Hepatocyte (in vitro differentiated cells): ENCODE measurements at regions not wholly inside any gene's neighbourhood (a gene's known extent, or its start where the extent isn't known, plus 50 kb on each side); places are given as distances from the start of the nearest gene placed in this dataset.

Source experiments
- DNase-seq: peaks from one replicate; pipeline ENCODE4 v3.0.0-alpha.2; 2016; ENCODE audit warnings: low spot score
- H2AFZ ChIP-seq: fragments of 200-600 bp; sonication (generic); 2 replicates; pipeline ENCODE4 v1.6.0; 2016; ENCODE audit warnings: antibody characterized with exemption, mild to moderate bottlenecking
- H3K27ac ChIP-seq: fragments of 200-600 bp; sonication (generic); 2 replicates; pipeline ENCODE4 v1.5.1; 2016; ENCODE audit warnings: mild to moderate bottlenecking
- H3K27me3 ChIP-seq: fragments of 200-600 bp; sonication (generic); 2 replicates; pipeline ENCODE4 v1.6.1; 2016
- H3K36me3 ChIP-seq: fragments of 200-600 bp; sonication (generic); replicated peaks from 2 replicates; pipeline ENCODE4 v1.5.1; 2016; ENCODE audit warnings: low read depth; ENCODE audit not compliant: insufficient read depth
- H3K4me1 ChIP-seq: fragments of 200-600 bp; sonication (generic); 2 replicates; pipeline ENCODE4 v1.5.1; 2016; ENCODE audit warnings: mild to moderate bottlenecking, moderate library complexity; ENCODE audit not compliant: insufficient read depth
- H3K4me2 ChIP-seq: fragments of 200-600 bp; sonication (generic); 2 replicates; pipeline ENCODE4 v1.6.0; 2016
- H3K4me3 ChIP-seq: fragments of 200-600 bp; sonication (generic); 2 replicates; pipeline ENCODE4 v1.5.1; 2016; ENCODE audit warnings: mild to moderate bottlenecking
- H3K79me2 ChIP-seq: fragments of 200-600 bp; sonication (generic); 2 replicates; pipeline ENCODE4 v1.6.0; 2017; ENCODE audit warnings: mild to moderate bottlenecking
- H3K9me2 ChIP-seq: fragments of 200-600 bp; sonication (generic); replicated peaks from 2 replicates; pipeline ENCODE4 v1.6.0; 2017; ENCODE audit warnings: mild to moderate bottlenecking; ENCODE audit not compliant: insufficient read depth
- H3K9me3 ChIP-seq: fragments of 200-600 bp; sonication (generic); 2 replicates; pipeline ENCODE4 v1.5.1; 2016; ENCODE audit warnings: low read depth, mild to moderate bottlenecking
- H4K20me1 ChIP-seq: fragments of 200-600 bp; sonication (generic); 2 replicates; pipeline ENCODE4 v1.6.0; 2016; ENCODE audit warnings: mild to moderate bottlenecking; ENCODE audit not compliant: insufficient read depth, poor library complexity, severe bottlenecking
- EZH2 ChIP-seq: fragments of 200-600 bp; sonication (generic); IDR thresholded peaks from 2 replicates; pipeline ENCODE4 v1.6.1; 2016; ENCODE audit warnings: antibody characterized with exemption, mild to moderate bottlenecking, borderline replicate concordance
- EZH2phosphoT487 ChIP-seq: fragments of 200-600 bp; sonication (generic); IDR thresholded peaks from one replicate; pipeline ENCODE4 v1.6.1; 2018; ENCODE audit warnings: antibody characterized with exemption, mild to moderate bottlenecking, low read depth, moderate library complexity; ENCODE audit not compliant: unreplicated experiment, severe bottlenecking
- WGBS: methylation state at CpG from one replicate; pipeline ENCODE4 v1.1.6; 2016; ENCODE audit warnings: low lambda C conversion rate; ENCODE audit errors: missing lambda C conversion rate; 5-methylcytosine and 5-hydroxymethylcytosine counted together
- TF ChIP-seq, protein P1 (sequence below): fragments of 200-600 bp; sonication (generic); IDR thresholded peaks from 2 replicates; pipeline ENCODE4 v1.5.1; 2016; ENCODE audit warnings: antibody characterized with exemption, mild to moderate bottlenecking; ENCODE audit not compliant: poor library complexity

- WGBS: 88% methylated on average over 1 of the region's 1 CpG
- H3K27ac ChIP-seq: no peak overlapping the region
- no peak overlapping the region for H3K4me2 ChIP-seq
- TF ChIP-seq, protein P1, sequence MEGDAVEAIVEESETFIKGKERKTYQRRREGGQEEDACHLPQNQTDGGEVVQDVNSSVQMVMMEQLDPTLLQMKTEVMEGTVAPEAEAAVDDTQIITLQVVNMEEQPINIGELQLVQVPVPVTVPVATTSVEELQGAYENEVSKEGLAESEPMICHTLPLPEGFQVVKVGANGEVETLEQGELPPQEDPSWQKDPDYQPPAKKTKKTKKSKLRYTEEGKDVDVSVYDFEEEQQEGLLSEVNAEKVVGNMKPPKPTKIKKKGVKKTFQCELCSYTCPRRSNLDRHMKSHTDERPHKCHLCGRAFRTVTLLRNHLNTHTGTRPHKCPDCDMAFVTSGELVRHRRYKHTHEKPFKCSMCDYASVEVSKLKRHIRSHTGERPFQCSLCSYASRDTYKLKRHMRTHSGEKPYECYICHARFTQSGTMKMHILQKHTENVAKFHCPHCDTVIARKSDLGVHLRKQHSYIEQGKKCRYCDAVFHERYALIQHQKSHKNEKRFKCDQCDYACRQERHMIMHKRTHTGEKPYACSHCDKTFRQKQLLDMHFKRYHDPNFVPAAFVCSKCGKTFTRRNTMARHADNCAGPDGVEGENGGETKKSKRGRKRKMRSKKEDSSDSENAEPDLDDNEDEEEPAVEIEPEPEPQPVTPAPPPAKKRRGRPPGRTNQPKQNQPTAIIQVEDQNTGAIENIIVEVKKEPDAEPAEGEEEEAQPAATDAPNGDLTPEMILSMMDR: no peak
- TF ChIP-seq EZH2phosphoT487: no peak
- no peak for TF ChIP-seq EZH2
- DNase-seq: no peak
- H3K27me3 ChIP-seq: no peaks in the 10 kb centered on the region
- H3K9me3 ChIP-seq: no peaks in the 10 kb centered on the region
- no peaks in the 10 kb centered on the region for H3K79me2 ChIP-seq
- no peak overlapping the region for H3K4me3 ChIP-seq
- no peaks in the 10 kb centered on the region for H3K9me2 ChIP-seq
- H3K4me1 ChIP-seq: no peaks in the 10 kb centered on the region
- H3K36me3 ChIP-seq: no peaks in the 10 kb centered on the region
- no peaks in the 10 kb centered on the region for H4K20me1 ChIP-seq
- no peak overlapping the region for H2AFZ ChIP-seq
Observed at GRCh38 chr3:148629006-148629405, 68.7 kb upstream of the AGTR1 start.

DNA sequence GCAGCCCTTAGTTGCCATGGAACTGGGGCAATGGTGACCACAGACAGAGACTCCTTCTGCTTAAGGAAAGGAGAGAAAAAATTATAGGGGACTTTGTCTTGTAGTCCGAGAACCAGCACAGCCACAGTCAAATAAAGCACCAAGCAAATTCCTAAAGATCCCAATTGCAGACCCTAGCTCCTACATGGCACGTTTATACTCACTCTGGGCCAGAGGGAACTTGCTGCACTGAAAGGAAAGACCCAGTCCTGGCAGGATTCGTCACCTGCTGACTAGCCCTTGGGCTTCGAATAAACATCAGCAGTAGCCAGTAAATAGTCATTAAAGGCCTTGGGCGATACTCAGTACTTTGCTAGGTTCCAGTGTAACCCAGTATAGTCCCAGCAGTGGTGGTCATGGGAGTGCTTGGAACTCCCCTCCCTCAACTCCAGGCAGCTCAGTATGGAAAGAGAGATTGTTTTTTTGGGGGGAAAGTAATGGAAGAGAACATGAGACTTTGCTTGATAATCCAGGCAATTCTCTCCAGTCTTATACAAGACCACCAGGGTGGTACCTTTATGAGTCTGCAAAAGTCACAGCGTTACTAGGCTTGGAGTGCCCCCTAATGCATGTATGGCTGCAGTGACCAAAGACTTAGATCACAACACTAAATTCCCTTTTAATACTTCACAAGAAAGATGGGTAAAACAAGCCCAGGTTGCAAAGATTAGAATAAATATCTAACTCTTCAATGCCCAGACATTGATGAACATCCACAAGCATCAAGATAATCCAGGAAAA lies 66.4 kb upstream of the AGTR1 start:
- Histone ChIP-seq H3K4me3 (no peak overlapping the region), H3K4me1 (no peaks in the 10 kb centered on the region), H4K20me1 (no peaks in the 10 kb centered on the region), H3K27ac (no peak overlapping the region), H3K27me3 (no peaks in the 10 kb centered on the region), H3K79me2 (no peaks in the 10 kb centered on the region), H2AFZ (no peak overlapping the region), H3K36me3 (no peaks in the 10 kb centered on the region), H3K9me2 (no peaks in the 10 kb centered on the region), H3K9me3 (no peaks in the 10 kb centered on the region), H3K4me2 (no peak overlapping the region)
- DNase-seq: no peak
- TF ChIP-seq EZH2 (no peak), EZH2phosphoT487 (no peak)
- TF ChIP-seq, protein P1: peak; percentile 26
- WGBS: 72% methylated on average over 6 of the region's 6 CpGs

DNA sequence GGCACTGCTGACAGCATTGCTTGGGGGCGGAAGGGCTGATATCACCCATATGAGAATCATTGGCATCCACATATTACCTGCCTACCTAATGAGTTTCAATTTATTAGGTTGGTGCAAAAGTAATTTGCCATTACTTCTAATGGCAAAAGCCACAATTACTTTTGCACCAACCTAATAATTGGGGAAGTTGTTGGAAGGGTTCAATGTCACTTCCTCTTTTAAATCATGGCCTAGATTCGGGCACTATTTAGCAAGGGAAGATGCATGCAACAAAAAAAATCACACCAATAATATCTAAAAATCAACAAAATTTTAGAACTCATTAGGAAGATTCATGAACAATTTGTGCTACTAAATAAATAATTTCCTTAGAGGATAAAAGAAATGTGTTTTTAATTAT lies 56.0 kb upstream of the AGTR1 start:
- WGBS: 88% methylated on average over 2 of the region's 2 CpGs
- H3K9me2 ChIP-seq: no peaks in the 10 kb centered on the region
- no peak overlapping the region for H3K4me3 ChIP-seq
- no peak for TF ChIP-seq EZH2phosphoT487
- TF ChIP-seq, protein P1: no peak
- no peak for TF ChIP-seq EZH2
- no peak overlapping the region for H3K4me2 ChIP-seq
- H3K27me3 ChIP-seq: no peaks in the 10 kb centered on the region
- H3K79me2 ChIP-seq: no peaks in the 10 kb centered on the region
- H4K20me1 ChIP-seq: no peaks in the 10 kb centered on the region
- no peak for DNase-seq
- no peaks in the 10 kb centered on the region for H3K4me1 ChIP-seq
- H3K36me3 ChIP-seq: no peaks in the 10 kb centered on the region
- no peaks in the 10 kb centered on the region for H3K9me3 ChIP-seq
- H2AFZ ChIP-seq: no peak overlapping the region
- H3K27ac ChIP-seq: no peak overlapping the region
